Type B pancreatic cell (in vitro differentiated cells): ENCODE measurements at regions not wholly inside any gene's neighbourhood (a gene's known extent, or its start where the extent isn't known, plus 50 kb on each side); places are given as distances from the start of the nearest gene placed in this dataset.

ENCODE experiments used
- DNase-seq: peaks from one replicate; pipeline ENCODE4 v3.0.0; 2021; ENCODE audit warnings: mixed read lengths; ENCODE audit not compliant: unreplicated experiment; ENCODE audit errors: extremely low spot score
- H3K27ac Mint-ChIP-seq: 2 replicates; pipeline ENCODE4 v1.8.0; 2021; ENCODE audit warnings: mild to moderate bottlenecking, mixed read lengths
- H3K27me3 Mint-ChIP-seq: 2 replicates; pipeline ENCODE4 v1.8.0; 2021; ENCODE audit warnings: mixed read lengths
- H3K36me3 Mint-ChIP-seq: 2 replicates; pipeline ENCODE4 v1.8.0; 2021; ENCODE audit warnings: mixed read lengths
- H3K4me1 Mint-ChIP-seq: one replicate; pipeline ENCODE4 v1.8.0; 2021; ENCODE audit warnings: mixed read lengths; ENCODE audit not compliant: unreplicated experiment
- H3K4me3 Mint-ChIP-seq: 2 replicates; pipeline ENCODE4 v1.8.0; 2021; ENCODE audit warnings: mild to moderate bottlenecking, mixed read lengths
- H3K9me3 Mint-ChIP-seq: 2 replicates; pipeline ENCODE4 v1.8.0; 2021; ENCODE audit warnings: mixed read lengths
- CTCF ChIP-seq: fragments of 200-600 bp; sonication (generic); conservative IDR thresholded peaks from 2 replicates; pipeline ENCODE4 v1.5.0; 2021; ENCODE audit warnings: antibody characterized with exemption, mild to moderate bottlenecking

GRCh38 chr2:238570391-238570790 is 143.7 kb downstream of the ASB1 start:
- H3K27me3 Mint-ChIP-seq = peaks cover 4% of the 10 kb centered on the region
- no peak for DNase-seq
- no peaks in the 10 kb centered on the region for H3K36me3 Mint-ChIP-seq
- no peaks in the 10 kb centered on the region for H3K9me3 Mint-ChIP-seq
- no peak overlapping the region for H3K4me3 Mint-ChIP-seq
- H3K27ac Mint-ChIP-seq = no peak overlapping the region
- H3K4me1 Mint-ChIP-seq = peaks cover 10% of the 10 kb centered on the region
- no peak for TF ChIP-seq CTCF

GRCh38 chr2:238570926-238571325 is 144.2 kb downstream of the ASB1 start:
- Mint-ChIP-seq H3K27ac (no peak overlapping the region), H3K36me3 (no peaks in the 10 kb centered on the region), H3K4me1 (peaks cover 10% of the 10 kb centered on the region), H3K27me3 (peaks cover 4% of the 10 kb centered on the region), H3K4me3 (no peak overlapping the region), H3K9me3 (no peaks in the 10 kb centered on the region)
- no peak for DNase-seq
- no peak for TF ChIP-seq CTCF

- TF ChIP-seq CTCF = no peak
- Mint-ChIP-seq H3K9me3 (no peaks in the 10 kb centered on the region), H3K27ac (peak overlapping the region; percentile 41)
Observed at GRCh38 chr2:238571661-238572372, 145.1 kb downstream of the ASB1 start.

GRCh38 chr2:238573065-238573778 is 146.5 kb downstream of the ASB1 start:
- peak; percentile 73 for TF ChIP-seq CTCF
- H3K36me3 Mint-ChIP-seq = no peaks in the 10 kb centered on the region
- no peak overlapping the region for H3K27ac Mint-ChIP-seq
- no peaks in the 10 kb centered on the region for H3K9me3 Mint-ChIP-seq
- DNase-seq = no peak
- H3K4me3 Mint-ChIP-seq = no peak overlapping the region
- peaks cover 10% of the 10 kb centered on the region for H3K4me1 Mint-ChIP-seq
- peaks cover 4% of the 10 kb centered on the region for H3K27me3 Mint-ChIP-seq

More at GRCh38 chr2:238571661-238572372, 145.1 kb downstream of the ASB1 start:
- Mint-ChIP-seq H3K4me3 (no peak overlapping the region), H3K4me1 (peaks cover 10% of the 10 kb centered on the region), H3K27me3 (peaks cover 4% of the 10 kb centered on the region), H3K36me3 (no peaks in the 10 kb centered on the region)
- DNase-seq = no peak

GRCh38 chr2:238573916-238574315 is 147.2 kb downstream of the ASB1 start:
- H3K27me3 Mint-ChIP-seq = peaks cover 4% of the 10 kb centered on the region
- no peak for TF ChIP-seq CTCF
- H3K9me3 Mint-ChIP-seq = no peaks in the 10 kb centered on the region
- peaks cover 10% of the 10 kb centered on the region for H3K4me1 Mint-ChIP-seq
- H3K4me3 Mint-ChIP-seq = no peak overlapping the region
- no peaks in the 10 kb centered on the region for H3K36me3 Mint-ChIP-seq
- no peak overlapping the region for H3K27ac Mint-ChIP-seq
- no peak for DNase-seq
